Peyer's patch (tissue), 4 donors: ENCODE measurements at regions not wholly inside any gene's neighbourhood (a gene's known extent, or its start where the extent isn't known, plus 50 kb on each side); places are given as distances from the start of the nearest gene placed in this dataset.

Experiments used
- DNase-seq, 3 donors: peaks; one replicate each; pipeline ENCODE4 v3.0.0-alpha.2; 2017 to 2019
- H3K27ac ChIP-seq, 4 donors: fragments of 200-600 bp; sonication (generic); one replicate each; pipeline ENCODE4 v1.5.1; 2016 to 2019
- H3K27me3 ChIP-seq, 2 donors: fragments of 200-600 bp; sonication (generic); one replicate each; pipeline ENCODE4 v1.5.1; 2019
- H3K36me3 ChIP-seq, 3 donors: fragments of 200-600 bp; sonication (generic); one replicate each; pipeline ENCODE4 v1.5.1; 2016 to 2019
- H3K4me1 ChIP-seq, 4 donors: fragments of 200-600 bp; sonication (generic); one replicate each; pipeline ENCODE4 v1.5.1; 2016 to 2019
- H3K4me3 ChIP-seq, 4 donors: fragments of 200-600 bp; sonication (generic); 1 replicate in 3 of 4; 2 replicates in 1 of 4; pipeline ENCODE4 v1.5.1; 2016 to 2019; ENCODE audit warnings: mild to moderate bottlenecking in 1 of 4
- H3K9me3 ChIP-seq, 4 donors: fragments of 200-600 bp; sonication (generic); one replicate each; pipeline ENCODE4 v1.5.1; 2016 to 2019; ENCODE audit warnings: mild to moderate bottlenecking in 1 of 4
- CTCF ChIP-seq, 6 experiments: fragments of 450-650 bp in 4 of 6; fragments of 200-600 bp in 2 of 6; sonication (generic) in 1 of 6; IDR thresholded peaks; one replicate each; pipeline ENCODE4 v1.5.1; 2017 to 2019; ENCODE audit warnings: antibody characterized with exemption in 6 of 6, mild to moderate bottlenecking in 3 of 6, moderate library complexity in 1 of 6
- POLR2A ChIP-seq, 2 donors: fragments of 450-650 bp; IDR thresholded peaks; one replicate each; pipeline ENCODE4 v1.5.1; 2017; ENCODE audit warnings: antibody characterized with exemption in 2 of 2, mild to moderate bottlenecking in 2 of 2, moderate library complexity in 2 of 2

GRCh38 chr7:84631913-84632312 lies 437.3 kb upstream of the SEMA3A start:
- Histone ChIP-seq H3K36me3 (no peaks in the 10 kb centered on the region), H3K27me3 (no peaks in the 10 kb centered on the region), H3K9me3 (no peaks in the 10 kb centered on the region), H3K4me3 (no peak overlapping the region), H3K4me1 (no peaks in the 10 kb centered on the region), H3K27ac (no peak overlapping the region)
- TF ChIP-seq CTCF (IDR thresholded peaks at IDR 0.05) (no peak), POLR2A (IDR thresholded peaks at IDR 0.05) (no peak)
- DNase-seq = no peak

GRCh38 chr7:84629640-84630318 lies 435.2 kb upstream of the SEMA3A start:
- no peak for DNase-seq
- no peaks in the 10 kb centered on the region for H3K36me3 ChIP-seq
- H3K9me3 ChIP-seq = no peaks in the 10 kb centered on the region
- H3K27ac ChIP-seq = no peak overlapping the region
- H3K4me3 ChIP-seq = no peak overlapping the region
- no peak for TF ChIP-seq CTCF (IDR thresholded peaks at IDR 0.05)
- no peak for TF ChIP-seq POLR2A (IDR thresholded peaks at IDR 0.05)
- H3K4me1 ChIP-seq = no peaks in the 10 kb centered on the region
- H3K27me3 ChIP-seq = no peaks in the 10 kb centered on the region

GRCh38 chr7:84629216-84629615 lies 434.6 kb upstream of the SEMA3A start:
- no peaks in the 10 kb centered on the region for H3K4me1 ChIP-seq
- no peak for DNase-seq
- H3K4me3 ChIP-seq = no peak overlapping the region
- no peaks in the 10 kb centered on the region for H3K9me3 ChIP-seq
- no peaks in the 10 kb centered on the region for H3K27me3 ChIP-seq
- no peak overlapping the region for H3K27ac ChIP-seq
- no peak for TF ChIP-seq POLR2A (IDR thresholded peaks at IDR 0.05)
- no peak for TF ChIP-seq CTCF (IDR thresholded peaks at IDR 0.05)
- H3K36me3 ChIP-seq = no peaks in the 10 kb centered on the region

GRCh38 chr7:84627250-84627649 lies 432.7 kb upstream of the SEMA3A start:
- Histone ChIP-seq H3K9me3 (no peaks in the 10 kb centered on the region), H3K27me3 (no peaks in the 10 kb centered on the region), H3K27ac (no peak overlapping the region), H3K4me3 (no peak overlapping the region), H3K36me3 (no peaks in the 10 kb centered on the region), H3K4me1 (no peaks in the 10 kb centered on the region)
- TF ChIP-seq POLR2A (IDR thresholded peaks at IDR 0.05) (no peak), CTCF (IDR thresholded peaks at IDR 0.05) (no peak)
- no peak for DNase-seq

GRCh38 chr7:84624927-84625326 lies 430.3 kb upstream of the SEMA3A start:
- TF ChIP-seq CTCF (IDR thresholded peaks at IDR 0.05) (no peak), POLR2A (IDR thresholded peaks at IDR 0.05) (no peak)

GRCh38 chr7:84624527-84624926 lies 429.9 kb upstream of the SEMA3A start:
- H3K4me3 ChIP-seq = no peak overlapping the region
- DNase-seq = no peak
- no peaks in the 10 kb centered on the region for H3K27me3 ChIP-seq
- H3K4me1 ChIP-seq = no peaks in the 10 kb centered on the region
- no peaks in the 10 kb centered on the region for H3K9me3 ChIP-seq
- TF ChIP-seq CTCF (IDR thresholded peaks at IDR 0.05) (no peak), POLR2A (IDR thresholded peaks at IDR 0.05) (no peak)
- no peaks in the 10 kb centered on the region for H3K36me3 ChIP-seq
- no peak overlapping the region for H3K27ac ChIP-seq

More at GRCh38 chr7:84624927-84625326, 430.3 kb upstream of the SEMA3A start:
- H3K27ac ChIP-seq = no peak overlapping the region
- H3K4me1 ChIP-seq = no peaks in the 10 kb centered on the region
- DNase-seq = no peak
- no peaks in the 10 kb centered on the region for H3K9me3 ChIP-seq
- no peak overlapping the region for H3K4me3 ChIP-seq
- H3K36me3 ChIP-seq = no peaks in the 10 kb centered on the region
- H3K27me3 ChIP-seq = no peaks in the 10 kb centered on the region
